EH (cell line): ENCODE measurements at regions not wholly inside any gene's neighbourhood (a gene's known extent, or its start where the extent isn't known, plus 50 kb on each side); places are given as distances from the start of the nearest gene placed in this dataset.

Experiments
- DNase-seq: peaks from one replicate; pipeline ENCODE4 v3.0.0-alpha.2; 2015; ENCODE audit warnings: low read depth

GRCh38 chr21:35226968-35227744 is 178.1 kb upstream of the RUNX1 start:
- no peak for DNase-seq

DNA sequence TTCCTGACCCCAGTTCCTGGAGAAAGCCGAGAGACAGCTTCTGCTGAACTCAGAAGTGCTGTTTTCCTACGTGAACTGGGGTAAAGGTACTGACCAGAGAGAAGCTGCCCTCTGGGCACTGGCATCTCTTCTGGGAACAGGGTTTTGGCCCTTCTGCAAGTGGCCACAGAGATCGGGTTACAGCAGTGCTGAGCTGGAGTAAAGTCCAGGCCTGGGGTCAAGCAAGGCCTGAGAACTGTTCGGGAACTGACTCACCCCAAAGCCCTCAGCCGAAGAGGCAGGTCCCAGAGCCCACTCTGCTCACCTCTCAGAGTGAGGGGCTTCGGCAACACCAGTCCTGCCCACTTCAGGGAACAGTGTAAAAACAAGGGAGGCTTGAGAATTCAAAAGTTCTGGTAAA is 177.2 kb upstream of the RUNX1 start:
- peak; percentile 83 for DNase-seq

GRCh38 chr21:35225573-35225972 is 176.5 kb upstream of the RUNX1 start:
- DNase-seq: no peak

- DNase-seq: peak; percentile 59
Observed at GRCh38 chr21:35223480-35224156, 174.5 kb upstream of the RUNX1 start.

DNA sequence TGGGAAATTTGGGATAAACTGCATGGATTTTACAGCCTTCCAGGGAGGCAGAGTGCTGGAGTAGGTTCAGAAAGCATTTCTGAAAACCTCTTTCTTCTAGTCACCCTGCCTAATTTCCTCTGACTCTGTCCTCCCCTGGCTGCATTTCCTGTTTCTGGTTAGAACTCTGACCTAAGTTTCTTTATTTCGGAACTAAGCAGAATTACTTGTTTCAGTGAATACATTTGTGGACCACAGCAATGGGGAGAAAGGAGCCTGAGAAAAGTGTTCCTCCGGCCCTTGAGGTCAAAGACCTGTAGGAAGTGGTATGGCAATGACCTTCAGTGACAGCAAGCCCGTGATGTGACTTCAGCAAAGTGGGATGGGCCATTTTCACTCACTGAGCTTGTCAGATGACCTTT is 173.4 kb upstream of the RUNX1 start:
- peak; percentile 60 for DNase-seq

- peak; percentile 41 for DNase-seq
Observed at GRCh38 chr21:35222021-35222420, 172.9 kb upstream of the RUNX1 start.

GRCh38 chr21:35220301-35220700 is 171.2 kb upstream of the RUNX1 start:
- peak; percentile 82 for DNase-seq

GRCh38 chr21:35219719-35220118 is 170.6 kb upstream of the RUNX1 start:
- DNase-seq: no peak

DNA sequence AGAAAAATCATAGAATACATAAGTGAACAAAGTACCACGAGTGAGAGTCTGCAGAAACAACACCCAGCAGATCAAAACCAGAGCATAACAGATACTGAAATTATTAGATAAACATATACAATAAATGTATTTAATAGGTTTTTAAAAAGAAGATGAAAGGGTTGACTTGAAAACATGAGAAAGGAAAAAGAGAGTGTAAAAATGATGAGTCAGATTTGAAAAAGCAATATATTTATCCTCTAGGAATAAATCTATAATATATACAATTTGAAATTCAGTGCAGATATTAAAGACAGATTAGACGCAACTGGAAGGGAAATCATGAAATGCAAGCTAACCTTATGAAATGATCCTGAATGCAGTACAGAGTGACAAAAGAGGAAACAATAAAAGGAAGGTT is 170.2 kb upstream of the RUNX1 start:
- DNase-seq: no peak

GRCh38 chr21:35217504-35218060 is 168.5 kb upstream of the RUNX1 start:
- peak; percentile 95 for DNase-seq

DNA sequence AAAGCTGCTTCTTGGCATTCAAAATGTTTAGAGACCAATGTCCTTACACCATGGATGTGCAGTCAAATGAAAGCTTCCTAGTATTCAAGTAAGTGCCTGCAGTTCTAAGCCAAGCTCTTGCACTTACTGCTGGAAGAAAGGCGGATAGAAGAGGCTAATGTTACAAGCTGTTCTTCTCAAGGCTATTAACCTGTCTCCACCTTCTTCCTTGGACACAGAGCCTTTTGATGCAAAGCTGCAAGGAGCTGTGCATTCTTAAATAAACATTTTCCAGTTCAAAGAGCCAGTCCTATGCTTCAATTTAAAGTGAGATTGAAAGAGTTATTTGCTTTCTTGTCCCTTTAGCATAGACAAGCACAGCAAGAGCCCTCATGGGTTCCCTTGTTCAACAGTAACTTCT is 167.9 kb upstream of the RUNX1 start:
- DNase-seq: no peak

DNA sequence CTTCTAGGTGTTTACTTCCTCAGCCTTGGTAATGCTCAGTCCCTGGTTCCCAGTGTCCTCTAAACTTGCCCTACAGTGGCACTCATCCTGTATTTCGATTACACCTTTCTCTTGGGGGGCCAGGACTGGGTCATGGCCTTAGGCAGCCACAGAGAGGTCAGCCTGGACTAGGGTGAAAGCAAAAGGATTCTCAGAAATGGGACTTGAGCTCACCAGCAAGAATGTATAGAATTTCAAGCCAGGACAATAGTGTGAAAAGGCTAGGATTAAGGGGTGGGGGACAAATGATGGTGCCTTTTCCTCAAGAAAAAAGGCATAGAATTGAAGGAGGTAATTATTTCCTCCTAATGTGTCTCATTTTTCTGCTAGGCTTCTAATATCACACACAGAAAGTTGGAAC is 166.8 kb upstream of the RUNX1 start:
- no peak for DNase-seq

GRCh38 chr21:35212393-35213127 is 163.5 kb upstream of the RUNX1 start:
- DNase-seq: peak; percentile 86

- no peak for DNase-seq
Observed at GRCh38 chr21:35211782-35212181, 162.7 kb upstream of the RUNX1 start.

- no peak for DNase-seq
Observed at GRCh38 chr21:35210093-35210492, 161.0 kb upstream of the RUNX1 start.

DNA sequence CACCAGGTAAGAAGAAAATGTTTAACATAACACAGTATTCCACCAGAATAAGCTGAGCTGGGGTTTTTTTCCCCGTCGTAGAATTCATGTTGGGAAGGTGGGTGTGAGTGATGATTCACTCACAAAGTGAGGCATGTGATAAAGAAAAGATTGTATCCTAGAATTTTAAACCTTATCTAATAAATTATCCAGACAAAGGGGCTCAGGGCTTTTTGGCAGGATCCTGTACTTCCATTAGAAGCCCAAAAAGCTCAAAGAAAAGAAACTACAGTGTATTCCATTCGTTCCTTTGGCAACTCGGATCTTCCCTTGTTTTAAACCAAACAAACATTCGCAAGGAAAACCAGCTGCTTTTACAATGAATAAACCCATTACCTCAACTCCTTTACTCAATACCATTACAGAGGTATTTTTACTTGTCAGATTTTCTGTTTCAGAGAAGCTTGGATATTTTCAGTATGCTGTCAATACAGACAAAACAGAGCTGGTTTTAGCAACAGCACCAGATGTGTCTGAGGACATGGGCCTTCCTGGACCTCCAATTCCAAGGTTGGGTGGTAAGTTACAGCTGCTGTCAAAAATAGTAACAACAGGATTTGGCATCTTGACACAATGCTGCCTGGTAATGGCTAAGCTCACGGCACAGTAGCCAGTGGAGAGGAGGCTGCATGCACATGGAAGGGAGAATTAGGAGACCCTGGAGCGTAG is 159.9 kb upstream of the RUNX1 start:
- peak; percentile 68 for DNase-seq

DNA sequence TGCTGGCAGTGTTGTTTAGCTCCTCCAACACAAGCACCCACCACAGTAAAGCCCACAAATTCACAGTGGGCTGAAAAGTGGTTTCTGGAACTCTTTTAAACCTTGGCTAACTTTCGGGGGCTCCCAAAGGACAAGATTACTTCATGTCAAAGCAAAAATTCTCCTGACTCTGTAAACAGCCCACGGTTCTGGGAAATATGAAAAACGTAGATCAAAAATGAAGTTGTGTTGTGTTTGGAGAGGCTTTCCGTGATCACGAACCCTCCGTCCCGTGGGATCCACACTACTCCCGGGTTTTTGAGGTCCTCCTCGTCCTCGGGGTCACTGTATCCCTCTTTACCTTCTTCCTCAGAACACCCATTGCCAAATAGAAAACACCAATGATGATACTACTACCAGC is 159.0 kb upstream of the RUNX1 start:
- DNase-seq: no peak

DNA sequence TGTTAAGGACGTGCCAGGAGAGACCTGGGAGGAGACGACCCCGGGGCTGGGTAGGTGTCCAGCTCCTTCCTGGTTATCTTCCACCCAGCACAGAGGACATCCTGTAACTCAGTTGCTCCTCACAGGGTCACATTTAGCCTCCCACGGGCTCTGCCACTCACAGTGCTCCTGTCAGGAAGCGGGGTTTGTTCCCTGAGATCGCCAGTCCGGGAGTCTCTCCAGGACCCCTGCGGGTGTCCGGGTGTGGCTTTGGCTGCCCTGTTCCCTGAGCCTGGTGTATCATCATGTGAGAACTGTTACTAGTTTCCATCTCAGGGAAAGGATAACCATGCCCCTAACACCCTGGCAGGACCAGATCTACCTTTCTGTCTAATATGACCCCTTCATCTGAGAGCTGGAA is 158.2 kb upstream of the RUNX1 start:
- DNase-seq: no peak

DNA sequence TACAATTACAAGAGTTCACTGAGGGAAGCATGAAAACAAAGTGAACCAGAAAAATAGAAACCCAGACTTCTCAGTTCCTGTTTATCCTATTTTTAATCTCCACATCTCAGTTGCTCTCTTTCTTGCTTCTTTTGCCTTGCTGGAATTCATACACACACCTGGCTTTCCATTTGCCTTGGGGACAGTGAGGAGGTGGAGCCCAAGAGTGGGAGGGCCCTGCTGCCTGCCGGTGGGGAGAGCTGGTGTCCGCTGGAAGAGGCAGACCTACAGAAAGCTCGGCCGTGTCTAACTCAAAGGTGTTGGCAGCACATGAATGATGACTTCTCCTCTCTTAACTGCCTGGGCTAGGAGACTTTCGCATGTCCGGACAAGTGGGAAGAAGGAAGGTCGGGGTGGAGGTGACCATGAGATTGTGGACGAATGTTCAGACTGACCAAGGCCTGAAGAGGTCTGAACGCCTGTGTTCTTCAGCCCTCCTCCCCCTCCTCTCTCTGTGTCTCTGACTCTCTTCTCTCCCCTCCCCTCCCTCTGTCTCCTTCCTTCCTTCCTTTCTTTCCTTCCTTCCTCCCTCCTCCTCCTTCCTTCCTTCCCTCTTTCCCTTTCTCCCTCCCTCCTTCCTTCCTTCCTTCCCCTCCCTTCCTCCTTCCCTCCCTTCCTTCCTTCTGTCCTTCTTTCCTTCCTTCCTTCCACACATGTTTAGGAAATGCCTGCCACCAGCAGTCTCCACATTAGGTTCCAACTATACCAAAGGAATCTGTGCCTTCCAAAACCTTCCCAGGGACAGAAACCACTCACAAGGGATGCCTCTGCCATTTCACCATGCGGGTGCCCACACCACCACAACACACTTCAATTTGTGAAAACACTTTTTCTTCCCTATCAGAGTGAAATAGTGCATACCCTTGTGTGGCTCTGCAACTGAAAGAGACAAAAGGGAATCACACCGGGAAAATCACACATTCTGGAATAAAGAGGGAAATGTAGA is 157.3 kb upstream of the RUNX1 start:
- DNase-seq: no peak

DNA sequence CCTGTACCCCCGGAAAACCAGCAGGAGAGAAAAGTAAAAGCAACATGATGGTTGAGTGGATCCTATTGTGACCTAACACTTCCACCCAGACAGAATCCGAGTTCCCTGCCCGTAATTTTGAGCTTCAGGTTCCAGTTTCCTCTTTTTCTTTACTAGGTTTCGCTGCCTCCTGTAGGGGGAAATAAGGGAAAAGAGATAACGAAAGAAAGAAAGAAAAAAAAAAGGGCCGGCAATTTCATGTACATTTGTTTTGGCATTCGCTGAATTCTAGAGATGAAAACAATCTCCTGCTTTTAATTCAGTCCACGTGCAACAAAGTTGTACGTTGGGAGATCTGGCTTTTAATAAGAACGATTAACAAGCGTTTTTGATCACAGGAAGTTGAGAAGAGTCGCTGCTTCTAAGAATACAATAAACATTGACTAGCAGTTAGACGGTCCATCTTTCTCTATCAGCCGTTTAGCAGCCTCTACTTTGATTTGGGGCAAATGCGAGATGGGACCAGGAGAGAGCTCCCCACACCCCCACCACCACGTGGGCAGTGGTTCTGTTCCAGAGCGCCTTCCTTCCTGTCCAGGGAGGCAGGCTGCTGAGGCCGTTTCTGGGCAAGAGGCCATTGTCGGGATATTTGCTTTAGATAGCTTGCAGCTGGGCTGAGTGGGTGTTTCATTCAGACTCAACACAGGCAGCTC is 155.9 kb upstream of the RUNX1 start:
- DNase-seq: peak; percentile 88
